ENCODE measurements at regions not wholly inside any gene's neighbourhood (a gene's known extent, or its start where the extent isn't known, plus 50 kb on each side); places are given as distances from the start of the nearest gene placed in this dataset.
"Not testable (repeated sequence)": the region's sequence is repeated elsewhere in the genome, so short reads cannot be mapped to it uniquely, and the experiment has no call there.

- TF ChIP-seq CTCF, POLR2A (IDR thresholded peaks at IDR 0.05): not testable (repeated sequence)
Measured at GRCh38 chr15:21112271-21113053, 246.3 kb upstream of the POTEB2 start.
